ENCODE measurements at regions not wholly inside any gene's neighbourhood (a gene's known extent, or its start where the extent isn't known, plus 50 kb on each side); places are given as distances from the start of the nearest gene placed in this dataset.

DNA sequence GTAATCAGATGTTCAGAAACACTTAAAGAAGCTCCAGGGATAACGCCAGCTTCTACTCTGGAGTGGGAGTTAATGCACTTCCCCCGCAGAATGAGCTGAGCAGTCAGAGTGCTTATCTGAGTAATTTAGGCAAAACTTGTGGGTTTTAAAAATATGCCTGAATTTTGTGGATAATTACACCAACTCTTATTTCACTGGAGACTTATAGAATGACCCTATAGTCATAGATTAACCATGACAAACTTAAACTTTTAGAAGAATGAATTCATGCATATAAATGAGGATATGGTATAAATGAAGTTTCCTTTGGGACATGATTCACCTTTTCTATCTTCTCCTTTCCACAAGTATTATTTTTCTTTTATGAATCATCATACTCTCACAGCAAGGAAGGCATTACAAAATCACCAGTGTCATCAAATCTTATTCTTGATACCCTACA lies 241.1 kb upstream of the FBXO33 start:
- Mint-ChIP-seq H3K27me3 (ENCODE audit: low read depth in 3 of 3) (no peaks in the 10 kb centered on the region), H3K27ac (no peak overlapping the region), H3K4me3 (no peak overlapping the region), H3K9me3 (peaks cover 0 to 6% (median 3%) of the 10 kb centered on the region in 7 donors), H3K4me1 (no peaks in the 10 kb centered on the region), H3K36me3 (no peaks in the 10 kb centered on the region)
- Histone ChIP-seq H4K20me1 (ENCODE audit: insufficient read depth, low read length) (no peaks in the 10 kb centered on the region), H3K27me3 (ENCODE audit: control insufficient read depth in 2 of 2, insufficient read depth in 2 of 2, low read length in 2 of 2) (no peaks in the 10 kb centered on the region), H3K79me2 (ENCODE audit: insufficient read depth, low read length) (no peaks in the 10 kb centered on the region), H2AFZ (ENCODE audit: insufficient read depth, low read depth, low read length, poor library complexity, severe bottlenecking) (no peak overlapping the region), H3K4me3 (replicated peaks in 1 of 3; ENCODE audit: low read depth in 2 of 3, low read length in 3 of 3) (no peak overlapping the region), H3K4me1 (ENCODE audit: control insufficient read depth in 1 of 2, insufficient read depth in 2 of 2, low read length in 2 of 2) (no peaks in the 10 kb centered on the region), H3K9ac (ENCODE audit: insufficient read depth, low read length, poor library complexity, severe bottlenecking) (no peak overlapping the region), H3K27ac (ENCODE audit: low read depth in 1 of 2, low read length in 2 of 2) (no peak overlapping the region), H3K4me2 (replicated peaks; ENCODE audit: extremely low read depth, low read length, poor library complexity, severe bottlenecking) (no peak overlapping the region), H3K36me3 (replicated peaks in 1 of 2; ENCODE audit: control insufficient read depth in 1 of 2, insufficient read depth in 2 of 2, low read length in 2 of 2) (no peaks in the 10 kb centered on the region), H3K9me3 (replicated peaks in 1 of 2; ENCODE audit: control insufficient read depth in 1 of 2, insufficient read depth in 1 of 2, low read length in 2 of 2) (peaks cover 0 to 3% of the 10 kb centered on the region in 2 donors)
- TF ChIP-seq CTCF (IDR thresholded peaks at IDR 0.05): no peak
- WGBS (ENCODE audit: insufficient coverage): 80% methylated on average over 1 of the region's 2 CpGs
- intact Hi-C loops (cut with micrococcal nuclease): no loop called here
- no peak for DNase-seq

GRCh38 chr14:39668449-39668848 lies 236.2 kb upstream of the FBXO33 start:
- H3K36me3 Mint-ChIP-seq: no peaks in the 10 kb centered on the region
- Histone ChIP-seq H3K27me3 (ENCODE audit: control insufficient read depth in 2 of 2, insufficient read depth in 2 of 2, low read length in 2 of 2) (no peaks in the 10 kb centered on the region), H2AFZ (ENCODE audit: insufficient read depth, low read depth, low read length, poor library complexity, severe bottlenecking) (no peak overlapping the region), H3K27ac (ENCODE audit: low read depth in 1 of 2, low read length in 2 of 2) (no peak overlapping the region), H3K4me3 (replicated peaks in 1 of 3; ENCODE audit: low read depth in 2 of 3, low read length in 3 of 3) (no peak overlapping the region), H3K4me1 (ENCODE audit: control insufficient read depth in 1 of 2, insufficient read depth in 2 of 2, low read length in 2 of 2) (no peaks in the 10 kb centered on the region), H3K9ac (ENCODE audit: insufficient read depth, low read length, poor library complexity, severe bottlenecking) (no peak overlapping the region), H3K79me2 (ENCODE audit: insufficient read depth, low read length) (no peaks in the 10 kb centered on the region), H4K20me1 (ENCODE audit: insufficient read depth, low read length) (no peaks in the 10 kb centered on the region), H3K36me3 (replicated peaks in 1 of 2; ENCODE audit: control insufficient read depth in 1 of 2, insufficient read depth in 2 of 2, low read length in 2 of 2) (no peaks in the 10 kb centered on the region), H3K4me2 (replicated peaks; ENCODE audit: extremely low read depth, low read length, poor library complexity, severe bottlenecking) (no peak overlapping the region), H3K9me3 (replicated peaks in 1 of 2; ENCODE audit: control insufficient read depth in 1 of 2, insufficient read depth in 1 of 2, low read length in 2 of 2) (peaks cover 3 to 5% of the 10 kb centered on the region in 2 donors)
- no peak overlapping the region for H3K4me3 Mint-ChIP-seq
- no peak for TF ChIP-seq CTCF (IDR thresholded peaks at IDR 0.05)
- H3K9me3 Mint-ChIP-seq: peaks cover 0 to 16% (median 3%) of the 10 kb centered on the region in 7 donors
- H3K27ac Mint-ChIP-seq: no peak overlapping the region
- no peak for DNase-seq
- H3K27me3 Mint-ChIP-seq (ENCODE audit: low read depth in 3 of 3): no peaks in the 10 kb centered on the region
- no CpG with 5 or more reads among the region's 1 CpG for WGBS (ENCODE audit: insufficient coverage)
- intact Hi-C loops (cut with micrococcal nuclease): no loop called here
- no peaks in the 10 kb centered on the region for H3K4me1 Mint-ChIP-seq
